NT2/D1 (cell line): ENCODE measurements at regions not wholly inside any gene's neighbourhood (a gene's known extent, or its start where the extent isn't known, plus 50 kb on each side); places are given as distances from the start of the nearest gene placed in this dataset.

ENCODE experiments used
- DNase-seq: peaks from one replicate; pipeline ENCODE4 v3.0.0-alpha.2; 2011; ENCODE audit warnings: low read depth, low spot score
- H3K27me3 ChIP-seq: 2 replicates; pipeline ENCODE4 v1.6.0; 2011; ENCODE audit warnings: mild to moderate bottlenecking; ENCODE audit not compliant: insufficient read length, insufficient read depth
- H3K36me3 ChIP-seq: 2 replicates; pipeline ENCODE4 v1.6.1; 2011; ENCODE audit warnings: mild to moderate bottlenecking, low read length, mixed read lengths; ENCODE audit not compliant: insufficient read depth, insufficient read length
- H3K4me1 ChIP-seq: 2 replicates; pipeline ENCODE4 v1.5.1; 2011; ENCODE audit not compliant: insufficient read depth, insufficient read length
- H3K4me3 ChIP-seq: 2 replicates; pipeline ENCODE4 v1.5.1; 2011; ENCODE audit warnings: low read depth; ENCODE audit not compliant: insufficient read length
- H3K9ac ChIP-seq: 2 replicates; pipeline ENCODE4 v1.6.0; 2011; ENCODE audit warnings: low read depth; ENCODE audit not compliant: insufficient read length
- H3K9me3 ChIP-seq: 2 replicates; pipeline ENCODE4 v1.5.1; 2011; ENCODE audit warnings: mild to moderate bottlenecking, low read length; ENCODE audit not compliant: insufficient read depth
- SUZ12 ChIP-seq: IDR thresholded peaks from 2 replicates; pipeline ENCODE4 v1.6.1; 2011; ENCODE audit not compliant: insufficient read length, insufficient read depth; ENCODE audit errors: extremely low read depth
- YY1 ChIP-seq: IDR thresholded peaks from 2 replicates; pipeline ENCODE4 v1.6.1; 2011; ENCODE audit not compliant: insufficient read length, insufficient read depth
- ZNF274 ChIP-seq: IDR thresholded peaks from 2 replicates; pipeline ENCODE4 v1.6.1; 2011; ENCODE audit warnings: mild to moderate bottlenecking, low read depth, low read length

DNA sequence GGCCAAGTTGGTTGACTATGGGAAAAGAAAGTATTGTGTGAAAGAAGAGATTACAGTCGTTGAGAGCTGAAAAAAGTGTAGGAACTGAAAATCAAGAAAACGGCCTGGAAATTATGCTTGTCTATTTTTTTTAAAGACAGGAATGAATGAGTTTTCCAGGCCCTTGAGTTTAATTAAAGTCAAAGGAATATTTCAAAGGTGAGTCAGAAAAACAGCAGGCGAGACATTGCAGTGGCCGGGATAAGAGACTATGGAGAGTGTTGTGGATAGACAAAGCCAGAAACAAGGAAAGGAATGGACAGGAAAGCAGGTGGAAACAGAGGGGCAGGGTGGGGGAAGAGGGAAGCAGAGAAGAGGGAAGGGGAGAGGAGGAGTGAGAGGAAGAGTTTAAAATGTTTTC is 275.1 kb upstream of the LRTM1 start:
- Histone ChIP-seq H3K4me3 (no peak overlapping the region), H3K4me1 (no peaks in the 10 kb centered on the region), H3K36me3 (no peaks in the 10 kb centered on the region), H3K9ac (no peak overlapping the region), H3K9me3 (peaks cover 2% of the 10 kb centered on the region; the same call in 1 of the 2 replicates), H3K27me3 (no peaks in the 10 kb centered on the region)
- TF ChIP-seq ZNF274 (no peak), YY1 (no peak), SUZ12 (no peak)
- no peak for DNase-seq

DNA sequence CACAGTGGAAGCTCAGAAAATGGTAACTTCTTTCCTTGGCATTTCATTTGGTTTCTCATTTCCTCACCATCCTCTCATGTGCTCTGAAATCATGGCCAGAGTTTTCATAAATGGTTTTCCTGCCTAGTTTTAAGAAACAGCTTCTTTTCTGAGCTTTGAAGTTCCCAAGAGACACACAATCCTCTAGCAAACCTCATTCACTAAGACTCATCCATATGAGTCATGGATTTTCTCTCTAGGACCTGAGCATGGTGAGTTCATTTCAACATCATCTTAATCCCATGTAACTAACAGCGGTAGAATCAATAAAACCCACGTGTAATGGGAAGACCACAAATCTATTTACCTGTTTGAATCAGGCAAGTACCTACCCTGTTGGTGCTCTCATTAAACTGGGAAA is 274.5 kb upstream of the LRTM1 start:
- TF ChIP-seq ZNF274 (no peak), YY1 (no peak), SUZ12 (no peak)
- Histone ChIP-seq H3K36me3 (no peaks in the 10 kb centered on the region), H3K4me1 (no peaks in the 10 kb centered on the region), H3K4me3 (no peak overlapping the region), H3K9ac (no peak overlapping the region), H3K9me3 (no peaks in the 10 kb centered on the region), H3K27me3 (no peaks in the 10 kb centered on the region)
- DNase-seq: no peak

GRCh38 chr3:55201779-55202178 is 273.9 kb upstream of the LRTM1 start:
- no peak overlapping the region for H3K9ac ChIP-seq
- TF ChIP-seq SUZ12 (no peak), YY1 (no peak), ZNF274 (no peak)
- DNase-seq: no peak
- no peaks in the 10 kb centered on the region for H3K36me3 ChIP-seq
- H3K4me3 ChIP-seq: no peak overlapping the region
- no peaks in the 10 kb centered on the region for H3K9me3 ChIP-seq
- H3K27me3 ChIP-seq: no peaks in the 10 kb centered on the region
- H3K4me1 ChIP-seq: no peaks in the 10 kb centered on the region

DNA sequence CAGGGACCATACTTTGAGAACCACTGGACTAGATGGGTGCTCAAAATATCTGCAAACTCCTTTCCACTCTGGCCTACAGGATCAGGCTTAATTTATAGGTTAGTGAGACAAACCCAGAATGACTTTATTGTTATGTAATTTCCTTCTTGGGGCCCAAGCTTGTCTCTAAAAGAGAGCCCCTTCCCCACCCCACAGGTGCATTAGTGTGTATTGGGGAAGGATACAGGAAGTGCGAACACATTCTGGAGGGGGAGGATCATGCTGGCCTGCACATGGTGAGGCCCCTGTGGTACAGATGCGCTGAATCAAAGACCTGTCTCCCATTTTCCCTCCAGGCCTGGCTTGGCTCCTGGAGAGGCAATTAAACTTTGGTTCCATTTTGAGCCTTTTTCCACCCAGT is 273.0 kb upstream of the LRTM1 start:
- TF ChIP-seq ZNF274 (no peak), SUZ12 (no peak), YY1 (no peak)
- Histone ChIP-seq H3K36me3 (no peaks in the 10 kb centered on the region), H3K9me3 (no peaks in the 10 kb centered on the region), H3K27me3 (no peaks in the 10 kb centered on the region), H3K9ac (no peak overlapping the region), H3K4me1 (no peaks in the 10 kb centered on the region), H3K4me3 (no peak overlapping the region)
- DNase-seq: no peak

DNA sequence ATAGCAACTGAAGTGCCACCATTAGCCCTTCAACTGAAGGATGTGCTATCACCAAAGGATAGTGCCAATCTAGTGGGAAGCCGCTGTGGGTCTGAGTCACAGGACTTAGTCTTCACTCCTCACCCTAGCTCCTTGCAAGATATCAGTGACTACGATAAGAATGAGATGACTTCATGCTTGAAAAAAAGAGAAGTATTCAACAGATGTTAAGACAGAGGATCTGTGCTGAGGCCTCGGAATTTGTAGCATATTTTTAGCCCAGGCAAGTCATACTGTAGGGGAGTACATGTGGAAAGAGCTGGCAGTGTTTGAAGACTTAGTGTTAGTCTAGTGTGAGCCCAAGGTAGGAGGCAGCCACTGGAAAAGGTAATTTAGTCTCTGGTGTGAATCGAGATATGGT is 270.7 kb upstream of the LRTM1 start:
- TF ChIP-seq SUZ12: no peak
- no peak for TF ChIP-seq ZNF274
- no peak for TF ChIP-seq YY1
- no peak overlapping the region for H3K9ac ChIP-seq

GRCh38 chr3:55197021-55197420 is 269.2 kb upstream of the LRTM1 start:
- H3K9ac ChIP-seq: no peak overlapping the region
- H3K9me3 ChIP-seq: peaks cover 2% of the 10 kb centered on the region; the same call in 1 of the 2 replicates
- H3K27me3 ChIP-seq: no peaks in the 10 kb centered on the region
- no peaks in the 10 kb centered on the region for H3K4me1 ChIP-seq
- no peaks in the 10 kb centered on the region for H3K36me3 ChIP-seq
- no peak overlapping the region for H3K4me3 ChIP-seq
- TF ChIP-seq ZNF274 (no peak), SUZ12 (no peak), YY1 (no peak)
- DNase-seq: no peak

More for the DNA sequence above, 270.7 kb upstream of the LRTM1 start:
- no peak for DNase-seq
- Histone ChIP-seq H3K4me1 (no peaks in the 10 kb centered on the region), H3K36me3 (no peaks in the 10 kb centered on the region), H3K4me3 (no peak overlapping the region), H3K9me3 (no peaks in the 10 kb centered on the region), H3K27me3 (no peaks in the 10 kb centered on the region)

GRCh38 chr3:55196495-55196894 is 268.6 kb upstream of the LRTM1 start:
- Histone ChIP-seq H3K27me3 (no peaks in the 10 kb centered on the region), H3K9ac (no peak overlapping the region), H3K4me1 (no peaks in the 10 kb centered on the region), H3K9me3 (peaks cover 6% of the 10 kb centered on the region), H3K4me3 (no peak overlapping the region), H3K36me3 (no peaks in the 10 kb centered on the region)
- TF ChIP-seq SUZ12 (no peak), ZNF274 (no peak)
- no peak for DNase-seq

GRCh38 chr3:55194376-55194775 is 266.5 kb upstream of the LRTM1 start:
- Histone ChIP-seq H3K4me3 (no peak overlapping the region), H3K27me3 (no peaks in the 10 kb centered on the region), H3K9ac (no peak overlapping the region), H3K4me1 (peaks cover 3% of the 10 kb centered on the region), H3K36me3 (no peaks in the 10 kb centered on the region), H3K9me3 (peaks cover 21% of the 10 kb centered on the region)
- no peak for DNase-seq
- TF ChIP-seq ZNF274: no peak
- no peak for TF ChIP-seq SUZ12
- TF ChIP-seq YY1: no peak
